BLaER1 treated with 17β-estradiol and CSF1 and Interleukin-3, amounts not matched to agents 10 nM and 100 nM (cell line): ENCODE measurements at regions not wholly inside any gene's neighbourhood (a gene's known extent, or its start where the extent isn't known, plus 50 kb on each side); places are given as distances from the start of the nearest gene placed in this dataset.

Experiments used
- H3K27ac ChIP-seq, 11 experiments: shearing (Covaris generic); formaldehyde crosslinking; 2 replicates each; pipeline ENCODE4 v1.8.1; 2022
- H3K27me3 ChIP-seq, 11 experiments: shearing (Covaris generic); formaldehyde crosslinking; 2 replicates each; pipeline ENCODE4 v1.8.1; 2022
- H3K36me3 ChIP-seq, 11 experiments: shearing (Covaris generic); formaldehyde crosslinking; 2 replicates each; pipeline ENCODE4 v1.8.1; 2022
- H3K4me1 ChIP-seq, 10 experiments: shearing (Covaris generic); formaldehyde crosslinking; 2 replicates each; pipeline ENCODE4 v1.8.1; 2022
- H3K4me2 ChIP-seq, 11 experiments: shearing (Covaris generic); formaldehyde crosslinking; 2 replicates each; pipeline ENCODE4 v1.8.1; 2022
- H3K4me3 ChIP-seq, 10 experiments: shearing (Covaris generic); formaldehyde crosslinking; 2 replicates each; pipeline ENCODE4 v1.8.1; 2022
- H3K9ac ChIP-seq, 11 experiments: shearing (Covaris generic); formaldehyde crosslinking; 2 replicates each; pipeline ENCODE4 v1.8.1; 2022
- H3K9me3 ChIP-seq, 11 experiments: shearing (Covaris generic); formaldehyde crosslinking; replicated peaks in 1 of 11; 2 replicates each; pipeline ENCODE4 v1.8.1; 2022
- H4K20me1 ChIP-seq, 11 experiments: shearing (Covaris generic); formaldehyde crosslinking; 2 replicates each; pipeline ENCODE4 v1.8.1; 2022
- Cebpa-rat ChIP-seq, 11 experiments: shearing (Covaris generic); IDR thresholded peaks; 2 replicates each; pipeline ENCODE4 v1.8.1; 2022

DNA sequence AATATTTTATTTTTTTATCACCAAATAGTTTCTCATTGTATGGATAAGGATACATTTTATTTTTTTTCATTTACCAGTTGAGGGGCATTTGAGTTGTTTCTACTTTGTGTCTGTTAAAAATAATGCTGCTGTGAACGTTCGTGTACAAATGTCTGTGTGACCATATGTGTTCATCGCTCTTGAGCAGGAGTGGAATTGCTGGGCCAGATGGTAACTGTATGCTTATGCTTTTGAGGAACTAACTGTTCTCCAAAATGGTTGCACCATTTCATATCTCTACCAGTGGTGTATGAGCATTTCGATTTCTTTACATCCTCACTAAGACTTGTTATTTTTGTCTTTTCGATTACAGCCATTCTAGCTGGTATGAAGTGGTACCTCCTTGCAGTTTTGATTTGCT, 212.5 kb upstream of the N4BP1 start:
- Histone ChIP-seq H3K27me3 (no peaks in the 10 kb centered on the region), H4K20me1 (no peaks in the 10 kb centered on the region; a peak in 1 of 22 replicates), H3K36me3 (no peaks in the 10 kb centered on the region), H3K27ac (no peak overlapping the region), H3K9me3 (peaks cover 0 to 6% (median 0%) of the 10 kb centered on the region in 11 experiments; a peak in 1 of 22 replicates), H3K9ac (no peak overlapping the region), H3K4me2 (no peak overlapping the region), H3K4me3 (no peak overlapping the region), H3K4me1 (0 out of 20 replicates have a peak, but pooled peaks cover 0 to 3% (median 0%) of the 10 kb centered on the region in 10 experiments)
- no peak for TF ChIP-seq Cebpa-rat (IDR thresholded peaks at IDR 0.05)

DNA sequence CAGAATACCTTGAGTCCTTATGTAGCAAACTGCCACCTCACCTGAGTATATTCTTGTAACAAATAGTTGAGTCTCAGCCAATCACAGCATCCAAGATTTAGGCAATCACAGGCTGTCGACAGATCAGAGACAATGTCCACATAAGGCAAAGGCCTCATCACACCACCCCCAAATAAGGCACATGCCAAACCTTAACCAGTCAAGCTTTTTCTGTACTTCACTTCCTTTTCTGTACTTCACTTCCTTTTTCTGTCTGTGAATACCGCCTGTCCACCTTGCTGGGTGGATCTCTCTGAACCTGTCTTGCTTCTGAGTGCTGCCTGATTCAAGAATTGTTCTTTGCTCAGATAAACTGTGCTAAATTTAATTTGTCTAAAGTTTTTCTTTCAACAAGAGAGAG, 210.4 kb upstream of the N4BP1 start:
- H3K4me2 ChIP-seq: no peak overlapping the region
- no peaks in the 10 kb centered on the region for H3K36me3 ChIP-seq
- no peak for TF ChIP-seq Cebpa-rat (IDR thresholded peaks at IDR 0.05)
- 0 out of 20 replicates have a peak, but pooled peaks cover 0 to 3% (median 0%) of the 10 kb centered on the region in 10 experiments for H3K4me1 ChIP-seq
- H3K4me3 ChIP-seq: no peak overlapping the region
- no peaks in the 10 kb centered on the region; a peak in 1 of 22 replicates for H4K20me1 ChIP-seq
- H3K9ac ChIP-seq: no peak overlapping the region
- peaks cover 0 to 2% (median 0%) of the 10 kb centered on the region in 11 experiments; a peak in 4 of 22 replicates for H3K27me3 ChIP-seq
- H3K9me3 ChIP-seq: peaks cover 0 to 6% (median 0%) of the 10 kb centered on the region in 11 experiments; a peak in 1 of 22 replicates
- H3K27ac ChIP-seq: no peak overlapping the region

DNA sequence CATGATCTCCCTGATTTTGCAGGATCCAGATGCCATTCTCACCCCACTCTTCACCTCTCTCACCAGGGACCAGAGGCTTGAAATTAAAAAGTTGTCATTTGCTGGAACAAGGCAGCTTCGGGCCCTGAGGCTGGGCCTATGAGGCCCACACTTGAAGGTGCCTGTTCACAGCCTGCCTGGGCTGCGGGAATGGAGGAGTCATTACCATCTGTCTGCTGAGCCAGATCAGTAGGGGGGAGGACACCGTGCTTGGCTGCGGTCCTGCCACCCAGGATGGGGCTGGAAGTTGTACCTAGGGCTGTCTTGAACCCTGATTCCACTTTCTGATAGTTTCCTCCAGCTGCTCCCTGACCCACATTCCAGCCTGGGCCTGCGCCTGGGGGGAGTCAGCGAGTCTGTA, 208.3 kb upstream of the N4BP1 start:
- no peak overlapping the region for H3K27ac ChIP-seq
- no peak overlapping the region for H3K4me2 ChIP-seq
- 0 out of 22 replicates have a peak, but pooled peaks cover 0 to 6% (median 0%) of the 10 kb centered on the region in 11 experiments for H3K9me3 ChIP-seq

DNA sequence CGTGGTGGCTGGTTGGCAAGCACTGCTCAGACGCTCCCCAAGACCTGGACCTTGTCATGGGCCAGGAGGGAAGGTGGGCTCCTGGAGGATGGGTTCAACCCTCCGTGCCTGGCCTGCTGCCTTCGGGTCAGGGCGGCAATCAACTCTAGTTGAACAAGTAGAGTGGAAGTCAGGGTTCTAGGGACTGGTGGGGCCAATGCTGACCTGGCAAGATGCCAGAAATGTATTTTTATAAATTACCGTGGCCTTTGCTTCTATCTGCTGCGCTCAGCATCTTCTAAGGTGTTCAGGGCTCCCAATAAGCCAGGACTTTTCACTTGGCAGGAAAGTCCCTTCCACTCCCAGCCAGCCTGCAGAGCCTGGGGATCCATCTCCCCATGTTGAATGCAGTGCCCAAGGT, 207.1 kb upstream of the N4BP1 start:
- TF ChIP-seq Cebpa-rat (IDR thresholded peaks at IDR 0.05): no peak
- no peaks in the 10 kb centered on the region for H3K9me3 ChIP-seq
- H4K20me1 ChIP-seq: peaks cover 0 to 19% (median 0%) of the 10 kb centered on the region in 11 experiments; a peak in 4 of 22 replicates
- peaks cover 0 to 23% (median 7%) of the 10 kb centered on the region in 11 experiments; a peak in 13 of 22 replicates for H3K27me3 ChIP-seq
- H3K4me1 ChIP-seq: peaks cover 9 to 15% (median 11%) of the 10 kb centered on the region in 10 experiments
- H3K4me3 ChIP-seq: no peak overlapping the region
- no peak overlapping the region for H3K27ac ChIP-seq
- no peak overlapping the region for H3K4me2 ChIP-seq
- H3K9ac ChIP-seq: no peak overlapping the region
- no peaks in the 10 kb centered on the region for H3K36me3 ChIP-seq

More for the DNA sequence above, 208.3 kb upstream of the N4BP1 start:
- H3K36me3 ChIP-seq: no peaks in the 10 kb centered on the region
- no peak overlapping the region for H3K4me3 ChIP-seq
- peaks cover 0 to 12% (median 0%) of the 10 kb centered on the region in 11 experiments; a peak in 4 of 22 replicates for H4K20me1 ChIP-seq
- H3K9ac ChIP-seq: no peak overlapping the region
- H3K4me1 ChIP-seq: peaks cover 0 to 3% (median 0%) of the 10 kb centered on the region in 10 experiments; a peak in 1 of 20 replicates
- H3K27me3 ChIP-seq: peaks cover 0 to 22% (median 7%) of the 10 kb centered on the region in 11 experiments; a peak in 13 of 22 replicates
- TF ChIP-seq Cebpa-rat (IDR thresholded peaks at IDR 0.05): no peak

DNA sequence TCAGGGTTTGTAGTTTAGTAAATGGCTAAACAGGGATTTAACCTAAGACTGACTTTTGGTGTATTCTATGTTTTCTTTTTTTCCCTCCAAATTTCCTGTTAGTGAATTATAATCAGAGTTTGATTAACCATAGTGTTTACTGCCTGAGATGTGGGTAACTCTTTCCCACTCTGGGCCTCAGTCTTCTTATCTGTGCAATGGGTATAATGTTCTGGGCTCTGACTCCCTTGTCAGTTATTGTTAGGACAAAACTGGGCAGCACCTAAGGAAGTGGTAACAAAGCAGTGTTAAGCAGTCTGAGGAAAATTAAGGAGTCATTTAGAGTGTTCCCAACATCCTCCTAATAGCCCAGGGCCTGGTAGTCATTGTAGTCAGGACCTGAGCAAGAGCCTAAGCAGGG, 206.4 kb upstream of the N4BP1 start:
- H4K20me1 ChIP-seq: peaks cover 0 to 19% (median 0%) of the 10 kb centered on the region in 11 experiments; a peak in 4 of 22 replicates
- no peak overlapping the region for H3K27ac ChIP-seq
- H3K36me3 ChIP-seq: no peaks in the 10 kb centered on the region
- H3K4me2 ChIP-seq: no peak overlapping the region
- H3K27me3 ChIP-seq: peaks cover 0 to 23% (median 7%) of the 10 kb centered on the region in 11 experiments; a peak in 13 of 22 replicates
- H3K4me3 ChIP-seq: no peak overlapping the region
- TF ChIP-seq Cebpa-rat (IDR thresholded peaks at IDR 0.05): no peak
- no peak overlapping the region for H3K9ac ChIP-seq
- peaks cover 16 to 22% (median 17%) of the 10 kb centered on the region in 10 experiments for H3K4me1 ChIP-seq
- no peaks in the 10 kb centered on the region for H3K9me3 ChIP-seq

DNA sequence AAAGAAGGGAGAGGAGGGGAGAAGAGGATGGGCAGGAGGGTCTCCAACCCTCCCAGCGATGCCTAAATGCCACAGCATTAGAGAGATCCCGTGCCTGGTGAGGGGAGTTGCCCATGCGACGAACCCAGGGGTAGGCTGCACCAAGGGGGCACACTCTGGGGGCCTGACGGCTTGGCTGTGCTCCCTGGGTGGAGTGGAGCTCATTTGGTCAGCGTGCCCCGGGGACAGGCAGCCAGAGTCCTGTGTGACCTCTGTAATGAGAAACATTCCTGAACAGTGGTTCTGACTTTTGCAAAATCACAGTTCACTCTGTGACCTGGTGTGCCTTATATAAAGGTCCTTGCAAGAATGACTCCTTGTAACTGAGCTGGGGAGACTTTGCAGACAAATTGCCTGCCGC, 205.0 kb upstream of the N4BP1 start:
- no peaks in the 10 kb centered on the region for H3K36me3 ChIP-seq
- H3K4me1 ChIP-seq: peaks cover 22 to 31% (median 26%) of the 10 kb centered on the region in 10 experiments
- no peak overlapping the region for H3K9ac ChIP-seq
- H3K27ac ChIP-seq: no peak overlapping the region
- H3K27me3 ChIP-seq: peaks cover 0 to 23% (median 7%) of the 10 kb centered on the region in 11 experiments; a peak in 13 of 22 replicates
- peaks cover 0 to 13% (median 10%) of the 10 kb centered on the region in 11 experiments; a peak in 11 of 22 replicates for H3K9me3 ChIP-seq
- TF ChIP-seq Cebpa-rat (IDR thresholded peaks at IDR 0.05): no peak
- H3K4me3 ChIP-seq: no peak overlapping the region
- H4K20me1 ChIP-seq: peaks cover 0 to 19% (median 0%) of the 10 kb centered on the region in 11 experiments; a peak in 4 of 22 replicates
- H3K4me2 ChIP-seq: no peak overlapping the region

DNA sequence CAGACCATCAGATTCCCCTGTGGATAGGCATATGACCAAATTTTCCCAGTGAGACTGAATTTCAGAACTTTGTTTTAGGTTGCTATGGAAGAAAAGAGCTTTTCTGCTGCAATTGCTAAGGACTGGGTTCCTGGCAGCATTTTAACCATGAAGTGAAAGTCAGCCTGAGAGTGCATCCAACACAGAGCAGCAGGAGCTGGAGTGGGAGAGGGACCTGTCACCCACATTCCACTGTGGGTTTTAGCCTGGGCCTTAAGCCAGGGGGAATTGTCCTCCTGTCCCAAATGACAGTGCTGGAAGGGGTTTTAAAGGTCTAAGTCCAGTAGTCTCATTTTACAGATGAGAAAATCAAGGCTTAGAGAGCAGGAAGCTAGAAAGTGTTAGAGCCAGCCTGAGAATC, 203.5 kb upstream of the N4BP1 start:
- Histone ChIP-seq H3K27me3 (peaks cover 0 to 27% (median 7%) of the 10 kb centered on the region in 11 experiments; a peak in 13 of 22 replicates), H3K4me3 (no peak overlapping the region), H3K36me3 (no peaks in the 10 kb centered on the region), H3K9me3 (peaks cover 0 to 16% (median 10%) of the 10 kb centered on the region in 11 experiments; a peak in 11 of 22 replicates), H3K27ac (no peak overlapping the region), H3K9ac (no peak overlapping the region), H3K4me2 (0 out of 22 replicates have a peak overlapping the region, but pooled peaks of 1 of the 11 experiments have one; percentile 64), H3K4me1 (peaks cover 22 to 31% (median 26%) of the 10 kb centered on the region in 10 experiments), H4K20me1 (peaks cover 0 to 19% (median 0%) of the 10 kb centered on the region in 11 experiments; a peak in 4 of 22 replicates)
- TF ChIP-seq Cebpa-rat (IDR thresholded peaks at IDR 0.05): no peak

DNA sequence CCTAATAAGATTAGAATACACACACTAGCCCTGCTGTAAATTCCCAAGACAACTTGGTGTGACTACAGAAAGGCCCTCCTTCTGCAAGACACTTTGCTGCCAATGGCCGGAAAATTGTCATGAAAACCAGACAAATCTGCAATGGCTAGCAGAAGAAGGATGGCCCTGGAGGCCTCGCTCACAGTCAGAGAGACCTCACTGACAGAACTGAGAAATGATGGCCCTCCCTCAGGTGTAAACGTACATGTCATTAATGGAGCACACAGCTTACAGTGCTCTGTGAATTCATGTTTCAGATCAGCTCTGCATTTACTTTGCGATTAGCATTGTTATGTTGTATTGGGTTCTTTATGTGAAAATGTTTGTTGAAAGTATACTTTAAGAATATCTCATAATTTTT, 202.9 kb upstream of the N4BP1 start:
- Histone ChIP-seq H3K9ac (no peak overlapping the region), H3K9me3 (peaks cover 0 to 16% (median 10%) of the 10 kb centered on the region in 11 experiments; a peak in 11 of 22 replicates), H3K27ac (no peak overlapping the region), H3K36me3 (no peaks in the 10 kb centered on the region), H3K27me3 (peaks cover 0 to 27% (median 7%) of the 10 kb centered on the region in 11 experiments; a peak in 13 of 22 replicates), H3K4me3 (no peak overlapping the region), H3K4me1 (peaks cover 22 to 31% (median 26%) of the 10 kb centered on the region in 10 experiments), H4K20me1 (peaks cover 0 to 19% (median 0%) of the 10 kb centered on the region in 11 experiments; a peak in 3 of 22 replicates), H3K4me2 (peak overlapping the region in 10 of 11 experiments; percentile 8 to 76 (median 54); a peak in 17 of 22 replicates)
- no peak for TF ChIP-seq Cebpa-rat (IDR thresholded peaks at IDR 0.05)

DNA sequence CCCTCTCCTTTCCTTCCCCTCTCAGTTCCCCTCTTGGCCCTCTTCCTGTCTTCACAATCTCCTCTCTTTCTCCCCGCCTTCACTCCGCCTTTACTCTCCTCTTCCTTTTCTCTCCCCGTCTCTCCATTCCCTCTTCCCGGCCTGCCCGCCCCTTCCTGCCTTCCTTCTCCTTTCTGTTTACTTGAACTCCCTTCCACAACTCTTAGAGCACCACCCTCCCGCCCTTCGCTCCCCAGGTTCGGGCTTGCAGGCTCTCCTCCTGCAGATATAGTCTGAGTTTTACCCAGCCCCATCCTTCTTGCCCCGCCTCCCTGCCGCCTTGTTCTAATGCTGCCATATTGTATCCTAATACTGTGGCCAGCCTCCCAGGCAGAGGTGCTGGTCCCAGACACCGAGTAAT, 201.5 kb upstream of the N4BP1 start:
- no peak overlapping the region for H3K9ac ChIP-seq
- peaks cover 0 to 19% (median 0%) of the 10 kb centered on the region in 11 experiments; a peak in 3 of 22 replicates for H4K20me1 ChIP-seq
- peaks cover 0 to 16% (median 10%) of the 10 kb centered on the region in 11 experiments; a peak in 11 of 22 replicates for H3K9me3 ChIP-seq
- H3K27ac ChIP-seq: no peak overlapping the region
- no peak for TF ChIP-seq Cebpa-rat (IDR thresholded peaks at IDR 0.05)
- no peaks in the 10 kb centered on the region for H3K36me3 ChIP-seq
- peaks cover 0 to 27% (median 7%) of the 10 kb centered on the region in 11 experiments; a peak in 13 of 22 replicates for H3K27me3 ChIP-seq
- no peak overlapping the region for H3K4me3 ChIP-seq
- peaks cover 22 to 31% (median 26%) of the 10 kb centered on the region in 10 experiments for H3K4me1 ChIP-seq
- peak overlapping the region; percentile 27 to 76 (median 60) for H3K4me2 ChIP-seq
